Smooth muscle cell (in vitro differentiated cells): ENCODE measurements at regions not wholly inside any gene's neighbourhood (a gene's known extent, or its start where the extent isn't known, plus 50 kb on each side); places are given as distances from the start of the nearest gene placed in this dataset.

Experiments used
- DNase-seq: peaks from one replicate; lab custom pipeline; 2025; ENCODE audit not compliant: unreplicated experiment; lab: John Stamatoyannopoulos, UW
- H2AFZ ChIP-seq: fragments of 200-600 bp; sonication (generic); 2 replicates; pipeline ENCODE4 v1.6.0; 2016; ENCODE audit warnings: antibody characterized with exemption, low read depth, mild to moderate bottlenecking
- H3F3A ChIP-seq: fragments of 200-600 bp; sonication (generic); 2 replicates; pipeline ENCODE4 v1.6.0; 2017; ENCODE audit warnings: antibody characterized with exemption, low read depth
- H3K27ac ChIP-seq: fragments of 200-600 bp; sonication (generic); 2 replicates; pipeline ENCODE4 v1.5.1; 2016; ENCODE audit warnings: low read depth, mild to moderate bottlenecking
- H3K27me3 ChIP-seq: fragments of 200-600 bp; sonication (generic); 2 replicates; pipeline ENCODE4 v1.6.1; 2016; ENCODE audit warnings: low read depth, mild to moderate bottlenecking
- H3K36me3 ChIP-seq: fragments of 200-600 bp; sonication (generic); 2 replicates; pipeline ENCODE4 v1.5.1; 2016; ENCODE audit warnings: low read depth
- H3K4me1 ChIP-seq: fragments of 200-600 bp; sonication (generic); 2 replicates; pipeline ENCODE4 v1.5.1; 2016; ENCODE audit warnings: low read depth
- H3K4me2 ChIP-seq: fragments of 200-600 bp; sonication (generic); 2 replicates; pipeline ENCODE4 v1.6.0; 2016; ENCODE audit warnings: mild to moderate bottlenecking
- H3K4me3 ChIP-seq: fragments of 200-600 bp; sonication (generic); 2 replicates; pipeline ENCODE4 v1.5.1; 2016; ENCODE audit warnings: mild to moderate bottlenecking
- H3K79me2 ChIP-seq: fragments of 200-600 bp; sonication (generic); 2 replicates; pipeline ENCODE4 v1.6.0; 2016; ENCODE audit warnings: low read depth, mild to moderate bottlenecking
- H3K9ac ChIP-seq: fragments of 200-600 bp; sonication (generic); 2 replicates; pipeline ENCODE4 v1.6.0; 2016; ENCODE audit warnings: low read depth
- H3K9me3 ChIP-seq: fragments of 200-600 bp; sonication (generic); replicated peaks from 2 replicates; pipeline ENCODE4 v1.5.1; 2016; ENCODE audit warnings: low read depth
- H4K20me1 ChIP-seq: fragments of 200-600 bp; sonication (generic); 2 replicates; pipeline ENCODE4 v1.6.0; 2016; ENCODE audit warnings: low read depth
- WGBS: methylation state at CpG from one replicate; pipeline ENCODE4 v1.1.7; 2016; ENCODE audit warnings: low lambda C conversion rate; 5-methylcytosine and 5-hydroxymethylcytosine counted together
- TF ChIP-seq, protein P1 (sequence below): fragments of 200-600 bp; sonication (generic); IDR thresholded peaks from 2 replicates; pipeline ENCODE4 v1.5.1; 2017; ENCODE audit warnings: borderline replicate concordance, mild to moderate bottlenecking, antibody characterized with exemption; ENCODE audit not compliant: insufficient read depth, poor library complexity, severe bottlenecking

DNA sequence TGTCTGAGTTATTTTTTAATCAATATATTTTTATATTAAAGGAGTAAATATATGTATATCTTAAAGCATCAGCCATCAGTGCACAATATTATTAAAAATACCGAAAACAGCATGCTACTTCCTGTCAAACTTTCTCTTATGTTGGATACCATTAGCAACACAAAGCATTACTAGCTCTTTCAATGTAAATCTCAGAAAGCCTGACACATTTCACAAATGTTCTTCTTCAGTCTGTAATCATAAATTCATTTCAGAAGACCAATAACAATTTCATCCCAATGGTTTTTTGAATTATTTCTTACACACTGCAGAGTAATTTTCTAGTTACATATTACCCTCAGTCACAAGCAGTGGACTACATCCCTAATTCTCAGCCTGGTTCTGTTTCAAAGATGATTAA lies 226.9 kb downstream of the LRRK2 start:
- TF ChIP-seq, protein P1, sequence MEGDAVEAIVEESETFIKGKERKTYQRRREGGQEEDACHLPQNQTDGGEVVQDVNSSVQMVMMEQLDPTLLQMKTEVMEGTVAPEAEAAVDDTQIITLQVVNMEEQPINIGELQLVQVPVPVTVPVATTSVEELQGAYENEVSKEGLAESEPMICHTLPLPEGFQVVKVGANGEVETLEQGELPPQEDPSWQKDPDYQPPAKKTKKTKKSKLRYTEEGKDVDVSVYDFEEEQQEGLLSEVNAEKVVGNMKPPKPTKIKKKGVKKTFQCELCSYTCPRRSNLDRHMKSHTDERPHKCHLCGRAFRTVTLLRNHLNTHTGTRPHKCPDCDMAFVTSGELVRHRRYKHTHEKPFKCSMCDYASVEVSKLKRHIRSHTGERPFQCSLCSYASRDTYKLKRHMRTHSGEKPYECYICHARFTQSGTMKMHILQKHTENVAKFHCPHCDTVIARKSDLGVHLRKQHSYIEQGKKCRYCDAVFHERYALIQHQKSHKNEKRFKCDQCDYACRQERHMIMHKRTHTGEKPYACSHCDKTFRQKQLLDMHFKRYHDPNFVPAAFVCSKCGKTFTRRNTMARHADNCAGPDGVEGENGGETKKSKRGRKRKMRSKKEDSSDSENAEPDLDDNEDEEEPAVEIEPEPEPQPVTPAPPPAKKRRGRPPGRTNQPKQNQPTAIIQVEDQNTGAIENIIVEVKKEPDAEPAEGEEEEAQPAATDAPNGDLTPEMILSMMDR = no peak
- Histone ChIP-seq H3K36me3 (no peaks in the 10 kb centered on the region), H3K4me2 (no peak overlapping the region)

GRCh38 chr12:40464121-40464520 lies 228.1 kb upstream of the CNTN1 start:
- Histone ChIP-seq H4K20me1 (no peaks in the 10 kb centered on the region), H3K27ac (no peak overlapping the region), H3K4me1 (no peaks in the 10 kb centered on the region), H3K4me2 (no peak overlapping the region), H3F3A (no peaks in the 10 kb centered on the region), H3K36me3 (no peaks in the 10 kb centered on the region), H2AFZ (no peak overlapping the region), H3K27me3 (no peaks in the 10 kb centered on the region), H3K4me3 (no peak overlapping the region), H3K9ac (no peak overlapping the region), H3K9me3 (no peaks in the 10 kb centered on the region), H3K79me2 (no peaks in the 10 kb centered on the region)
- TF ChIP-seq, protein P1 = no peak
- WGBS = 85% methylated on average over 2 of the region's 2 CpGs
- DNase-seq = no peak

More for the DNA sequence above, 226.9 kb downstream of the LRRK2 start:
- H3K9ac ChIP-seq = no peak overlapping the region
- no peak overlapping the region for H3K27ac ChIP-seq
- H4K20me1 ChIP-seq = no peaks in the 10 kb centered on the region
- H3K79me2 ChIP-seq = no peaks in the 10 kb centered on the region
- WGBS = 94% methylated on average over 1 of the region's 1 CpG
- DNase-seq = no peak
- no peaks in the 10 kb centered on the region for H3K27me3 ChIP-seq
- no peak overlapping the region for H3K4me3 ChIP-seq
- no peak overlapping the region for H2AFZ ChIP-seq
- H3K4me1 ChIP-seq = no peaks in the 10 kb centered on the region
- no peaks in the 10 kb centered on the region for H3F3A ChIP-seq
- H3K9me3 ChIP-seq = no peaks in the 10 kb centered on the region

- TF ChIP-seq, protein P1 = no peak
- H3K9me3 ChIP-seq = no peaks in the 10 kb centered on the region
- H3K4me1 ChIP-seq = no peaks in the 10 kb centered on the region
- WGBS = 81% methylated on average over 6 of the region's 6 CpGs
- H3K27me3 ChIP-seq = no peaks in the 10 kb centered on the region
- no peaks in the 10 kb centered on the region for H3K36me3 ChIP-seq
- no peaks in the 10 kb centered on the region for H3K79me2 ChIP-seq
- no peak overlapping the region for H3K4me3 ChIP-seq
- H3K4me2 ChIP-seq = no peak overlapping the region
- H3F3A ChIP-seq = no peaks in the 10 kb centered on the region
- no peak overlapping the region for H3K27ac ChIP-seq
- no peak for DNase-seq
- H4K20me1 ChIP-seq = no peaks in the 10 kb centered on the region
- no peak overlapping the region for H3K9ac ChIP-seq
- H2AFZ ChIP-seq = no peak overlapping the region
Observed at GRCh38 chr12:40469736-40470135, 222.5 kb upstream of the CNTN1 start.

DNA sequence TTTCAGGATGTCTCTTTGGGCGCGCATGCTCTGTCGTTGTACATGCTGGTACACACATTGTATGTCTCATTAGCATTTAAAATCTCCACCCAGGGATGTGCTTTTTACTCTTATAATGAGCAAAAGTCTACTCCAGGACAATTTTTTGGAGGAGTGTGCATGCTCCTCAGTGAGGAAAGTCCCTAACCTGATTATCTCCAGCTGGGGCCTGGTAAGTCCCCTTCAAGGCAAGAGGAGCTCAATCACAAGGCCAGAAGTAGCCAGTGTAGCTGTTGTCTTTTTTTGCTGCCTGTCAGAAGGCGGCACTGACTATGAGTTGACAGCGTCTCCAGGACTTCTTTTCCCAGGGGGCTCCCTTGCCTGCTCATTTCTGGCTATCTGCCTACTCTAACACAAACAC lies 218.3 kb upstream of the CNTN1 start:
- no peaks in the 10 kb centered on the region for H3K4me1 ChIP-seq
- TF ChIP-seq, protein P1 = no peak
- 93% methylated on average over 5 of the region's 5 CpGs for WGBS

More for the DNA sequence above, 218.3 kb upstream of the CNTN1 start:
- Histone ChIP-seq H3K9me3 (no peaks in the 10 kb centered on the region), H3K27me3 (no peaks in the 10 kb centered on the region), H3K9ac (no peak overlapping the region), H4K20me1 (no peaks in the 10 kb centered on the region), H3K36me3 (no peaks in the 10 kb centered on the region), H3K79me2 (no peaks in the 10 kb centered on the region), H3K27ac (no peak overlapping the region), H3K4me3 (no peak overlapping the region), H3K4me2 (no peak overlapping the region), H2AFZ (no peak overlapping the region), H3F3A (no peaks in the 10 kb centered on the region)
- DNase-seq = no peak
